G401.6 (cell line): ENCODE measurements at regions not wholly inside any gene's neighbourhood (a gene's known extent, or its start where the extent isn't known, plus 50 kb on each side); places are given as distances from the start of the nearest gene placed in this dataset.

ENCODE experiments used
- FAIRE-seq: peaks from 2 replicates; lab custom pipeline; 2012; peaks lifted over from hg19 to GRCh38; lab: Jason Lieb, UNC

DNA sequence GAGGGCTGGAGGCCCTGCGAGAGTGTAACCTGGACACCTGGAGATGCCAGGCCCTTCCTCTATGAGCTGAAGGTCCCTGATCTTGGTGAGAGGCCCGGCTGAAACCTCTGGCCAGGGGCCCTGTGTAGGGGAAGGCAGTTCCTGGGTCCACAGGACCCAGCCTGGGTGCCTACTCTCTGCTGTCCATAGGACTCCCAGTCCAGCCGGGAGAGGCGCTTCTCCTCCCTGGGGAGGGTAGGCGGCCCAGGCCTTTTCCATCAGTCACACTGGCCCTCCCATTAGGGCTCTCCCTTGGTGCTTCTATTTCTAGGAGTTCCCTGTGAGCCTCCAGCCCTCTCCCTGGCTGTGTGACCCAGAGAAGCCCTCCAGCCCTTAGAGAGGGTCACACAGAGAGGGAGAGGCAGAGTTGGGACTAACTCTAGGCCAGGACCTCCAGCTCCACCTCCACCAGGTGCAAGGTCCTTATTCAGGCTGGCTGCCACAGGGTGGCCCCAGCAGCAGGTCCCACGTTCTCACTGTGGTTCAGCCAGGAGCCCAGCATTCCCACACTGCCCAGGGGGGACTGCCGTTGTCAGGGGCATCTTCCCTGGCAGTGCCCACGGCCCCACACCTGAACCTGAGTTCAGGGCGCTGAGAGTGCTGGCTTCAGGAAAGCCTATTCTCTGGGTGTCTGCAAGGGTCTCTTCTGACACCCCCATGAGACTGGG lies 146.8 kb downstream of the SMAD6 start:
- no peak for FAIRE-seq

DNA sequence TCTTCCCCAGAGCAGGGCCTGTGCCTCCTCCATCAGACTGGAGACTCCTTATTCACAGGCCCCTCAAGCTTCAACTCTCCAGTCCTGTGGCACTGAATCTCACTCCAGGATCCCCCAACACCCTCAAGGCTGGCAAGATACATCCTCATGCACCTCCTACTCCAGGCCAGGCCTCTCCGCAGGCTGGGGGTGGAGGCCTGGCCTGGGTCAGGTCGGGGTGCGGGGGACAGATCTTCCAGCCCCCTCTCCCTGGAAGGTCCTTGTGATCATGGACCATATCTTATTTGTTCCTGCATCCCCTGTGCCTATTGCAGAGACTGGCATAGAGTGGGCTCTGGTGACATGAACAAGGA lies 147.3 kb downstream of the SMAD6 start:
- FAIRE-seq = no peak

DNA sequence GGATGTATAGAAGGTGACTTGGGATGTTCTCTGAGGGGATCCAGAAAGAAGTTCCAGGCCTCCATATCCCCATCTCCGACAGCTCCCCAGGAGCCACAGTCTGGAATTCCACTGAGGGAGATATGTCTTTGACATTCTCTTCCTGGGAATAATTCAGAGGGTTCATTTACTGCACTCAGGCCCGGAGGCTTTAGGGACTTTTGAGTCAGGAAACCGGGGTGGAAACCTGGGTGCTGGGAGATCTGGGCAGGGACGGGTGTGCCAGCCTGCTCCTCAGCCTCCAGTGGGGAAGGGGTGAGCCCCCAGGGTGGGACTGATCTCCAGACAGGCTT lies 147.7 kb downstream of the SMAD6 start:
- FAIRE-seq = no peak

DNA sequence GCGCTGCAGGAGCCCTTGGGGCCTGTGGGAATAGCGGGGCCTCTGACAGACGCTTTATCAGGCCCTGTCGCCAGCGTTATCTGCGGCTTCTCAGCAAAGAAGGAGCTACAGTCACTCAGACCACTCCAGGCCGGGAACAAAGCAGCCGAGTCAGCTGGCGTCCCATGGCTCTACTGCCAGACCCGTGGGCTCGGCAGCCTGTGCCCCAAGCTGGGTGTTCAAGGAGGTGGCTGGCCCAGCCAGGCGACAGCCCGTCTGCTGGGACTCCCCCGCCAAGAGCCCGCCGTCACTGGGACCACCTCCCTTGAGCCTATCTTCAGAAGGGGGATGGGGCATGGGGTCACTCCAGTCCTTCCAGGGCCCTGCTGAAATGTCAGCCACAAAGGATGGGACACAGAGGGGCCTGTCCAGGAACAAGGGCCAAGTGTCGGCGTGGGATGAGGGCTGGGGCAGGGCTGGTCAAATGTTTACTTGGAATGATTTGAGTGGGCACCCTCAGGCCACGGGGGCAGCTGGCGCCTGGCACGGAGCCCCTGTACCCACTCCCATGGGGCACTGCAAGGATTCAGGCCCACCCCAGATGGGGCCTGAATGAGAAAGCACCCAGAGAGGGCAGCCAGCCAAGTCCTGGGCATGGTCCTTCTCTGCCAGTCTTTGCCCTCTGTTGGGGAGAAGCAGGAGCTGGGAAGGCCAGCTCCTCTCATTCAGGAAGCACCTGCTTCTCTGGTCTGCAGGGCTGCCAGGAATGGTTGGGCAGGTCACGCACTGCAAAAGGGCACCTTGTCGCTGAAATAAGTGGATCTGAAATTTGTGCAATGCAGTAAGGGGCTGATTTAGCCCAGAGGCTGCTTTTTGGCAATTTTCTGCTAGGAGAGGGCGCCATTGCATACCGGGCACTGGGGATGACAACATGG lies 148.3 kb downstream of the SMAD6 start:
- FAIRE-seq = no peak

DNA sequence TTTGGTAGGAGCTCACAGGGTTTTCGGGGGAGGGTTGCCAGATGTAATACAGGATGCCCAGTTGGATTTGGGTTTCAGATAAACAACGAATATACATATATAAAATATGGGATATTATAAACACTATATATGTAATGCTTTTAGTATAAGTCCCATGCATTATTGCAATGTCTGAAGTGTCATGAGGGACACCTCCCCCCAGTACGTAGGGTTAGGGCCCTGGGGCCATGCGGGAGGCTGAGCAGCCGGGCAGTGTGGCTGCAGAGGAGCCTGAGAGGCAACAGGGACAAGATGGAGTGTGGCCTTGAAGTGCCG lies 148.9 kb downstream of the SMAD6 start:
- no peak for FAIRE-seq

DNA sequence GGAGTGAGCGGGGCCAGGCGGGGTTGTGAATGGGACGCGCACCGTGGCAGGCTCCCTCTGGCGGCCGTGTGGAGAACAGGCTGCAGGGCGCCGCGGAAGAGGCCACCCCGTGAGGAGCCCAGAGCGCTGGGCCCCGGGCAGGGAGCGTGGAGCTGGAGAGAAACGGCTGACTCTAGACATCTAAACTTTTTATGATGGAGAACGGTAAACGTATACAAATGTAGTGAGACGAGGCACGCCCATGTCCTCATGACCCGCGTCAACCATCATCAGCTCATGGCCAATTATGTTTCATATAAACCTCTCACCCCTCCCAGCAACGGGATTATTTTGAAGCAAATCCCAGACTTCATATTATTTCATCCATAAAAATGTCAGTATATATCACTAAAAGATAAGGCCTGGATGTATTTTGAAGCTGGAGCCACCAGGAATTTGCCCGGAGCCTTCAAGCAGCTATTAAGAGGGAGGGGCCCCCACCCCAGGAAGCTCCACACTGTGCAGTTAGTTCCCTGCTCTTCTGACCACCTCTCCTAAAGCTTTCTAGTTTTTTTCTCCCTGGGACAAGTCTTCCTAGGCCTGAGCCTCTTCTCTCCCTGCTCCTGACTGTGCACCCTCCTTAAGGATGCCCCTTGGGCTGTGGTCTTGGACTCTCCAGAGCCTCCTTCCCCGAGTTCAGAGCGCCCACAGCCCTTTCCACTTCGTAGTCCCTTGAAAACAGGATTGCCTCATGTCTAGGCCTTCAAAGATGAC lies 149.5 kb downstream of the SMAD6 start:
- FAIRE-seq = peak; percentile 95

DNA sequence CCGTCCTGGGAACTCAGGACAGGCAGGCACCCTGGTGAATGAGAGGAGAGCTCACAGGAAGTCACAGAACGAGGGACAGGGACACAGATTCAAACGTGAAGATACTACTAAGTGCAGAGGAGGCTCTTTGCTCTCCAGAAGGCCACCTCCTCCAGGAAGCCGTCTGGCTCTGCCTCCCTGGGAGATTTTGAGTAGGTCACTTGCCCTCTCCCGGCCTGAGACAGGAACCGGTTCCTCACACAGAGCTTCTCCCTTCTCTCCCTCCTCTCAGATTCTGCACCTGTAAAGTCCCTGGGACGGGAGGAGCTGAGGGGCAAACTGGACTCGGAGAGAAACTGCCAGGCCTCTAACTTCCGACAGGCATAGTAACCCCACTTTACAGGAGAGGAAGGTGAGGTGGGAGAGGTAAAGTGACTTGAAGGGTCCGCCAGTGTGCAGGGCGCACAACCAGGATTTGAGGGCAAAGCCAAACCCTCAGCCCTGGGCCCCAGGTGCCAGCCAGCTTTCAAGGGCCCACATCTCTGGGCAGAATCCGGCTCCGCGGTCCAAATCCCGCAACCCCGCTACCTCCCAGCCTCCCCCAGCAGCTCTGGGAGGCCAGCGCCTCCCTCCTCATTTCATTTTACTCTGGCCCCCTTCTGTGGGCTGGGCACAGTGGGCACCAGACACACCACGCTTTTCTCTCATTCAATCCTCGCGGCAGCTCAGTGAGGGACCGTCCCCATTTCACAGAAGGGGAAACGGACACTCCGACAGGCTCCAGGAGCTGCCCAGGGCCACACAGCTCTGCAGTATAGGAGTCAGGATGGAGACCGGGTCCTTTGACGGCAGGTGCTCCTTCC lies 150.2 kb downstream of the SMAD6 start:
- FAIRE-seq = no peak

DNA sequence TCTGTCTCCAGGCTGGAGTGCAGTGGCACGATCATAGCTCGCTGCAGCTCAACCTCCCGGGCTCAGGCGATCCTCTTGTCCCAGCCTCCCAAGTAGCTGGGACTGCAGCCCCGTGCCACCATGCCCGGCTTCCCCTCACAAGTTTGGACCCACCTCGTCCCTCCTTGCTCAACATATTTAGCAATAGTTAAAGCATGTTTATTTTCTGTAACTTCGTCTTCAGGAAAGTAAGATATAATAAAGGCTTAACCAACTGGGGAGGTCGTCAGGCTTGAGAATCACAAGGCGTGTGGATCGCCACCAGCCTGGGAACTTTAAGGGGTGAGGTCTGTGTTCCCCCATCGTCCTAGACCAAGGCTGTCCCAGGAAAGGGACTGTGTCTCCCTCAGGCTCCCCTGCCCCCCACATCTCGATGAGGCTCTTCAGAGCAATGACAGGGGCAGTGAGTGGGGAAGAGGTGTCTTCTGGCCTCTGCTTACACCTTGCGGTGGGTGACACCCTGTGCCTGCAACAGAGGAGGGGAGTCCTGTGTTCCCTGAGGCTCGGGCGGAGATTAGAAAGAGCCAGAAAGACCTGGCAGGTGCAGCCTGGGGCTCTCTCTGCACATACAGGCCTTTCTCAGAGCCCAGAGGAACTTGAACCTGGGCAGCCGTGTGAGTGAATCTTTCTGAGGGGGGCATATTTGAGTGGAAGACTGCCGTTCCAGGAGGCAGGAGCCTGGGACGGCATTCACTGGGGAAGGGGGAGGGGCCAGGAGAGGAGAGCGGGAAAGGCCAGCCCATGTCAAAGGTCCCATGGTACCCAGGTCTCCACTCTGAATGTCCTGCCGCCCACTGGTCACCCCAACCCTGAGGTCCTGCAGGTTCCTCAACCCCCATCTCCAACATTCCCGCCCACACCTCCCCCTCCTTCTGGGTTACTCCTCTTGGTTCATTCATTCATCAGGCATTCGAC lies 152.3 kb downstream of the SMAD6 start:
- FAIRE-seq = no peak

DNA sequence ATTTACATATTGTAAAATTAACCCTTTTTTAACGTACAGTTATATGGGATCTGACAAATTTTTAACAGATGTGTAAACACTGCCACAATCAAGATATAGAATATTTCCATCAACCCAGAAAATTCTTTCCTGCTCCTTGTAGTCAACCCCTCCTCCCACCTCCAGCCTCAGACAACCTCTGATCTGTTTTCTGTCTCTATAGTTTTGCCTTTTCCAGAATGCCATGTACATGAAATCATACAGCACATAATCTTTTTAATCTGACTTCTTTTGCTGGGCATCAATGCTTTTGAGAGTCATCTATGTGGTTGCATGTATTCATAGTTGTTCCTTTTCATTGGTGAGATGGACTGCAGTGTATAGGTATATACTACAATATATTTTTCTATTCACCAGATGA lies 153.0 kb downstream of the SMAD6 start:
- FAIRE-seq = no peak

DNA sequence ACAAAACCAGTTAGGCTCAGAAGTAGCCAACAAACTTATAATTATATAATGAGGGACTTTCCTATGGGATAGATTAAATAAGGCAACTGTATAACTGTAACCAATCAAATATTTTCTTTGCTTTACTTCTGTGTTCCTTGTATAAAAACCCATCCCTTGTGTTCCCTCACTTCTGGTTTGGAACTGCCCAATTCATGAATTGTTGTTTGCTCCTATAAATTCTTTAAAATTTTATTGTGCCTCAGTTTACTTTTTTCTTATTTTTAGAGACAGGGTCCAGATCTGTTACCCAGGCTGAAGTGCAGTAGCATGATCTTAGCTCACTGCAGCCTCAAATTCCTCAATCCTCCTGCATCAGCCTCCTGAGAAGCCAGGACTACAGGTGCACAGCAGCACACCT lies 155.7 kb downstream of the SMAD6 start:
- FAIRE-seq = no peak

DNA sequence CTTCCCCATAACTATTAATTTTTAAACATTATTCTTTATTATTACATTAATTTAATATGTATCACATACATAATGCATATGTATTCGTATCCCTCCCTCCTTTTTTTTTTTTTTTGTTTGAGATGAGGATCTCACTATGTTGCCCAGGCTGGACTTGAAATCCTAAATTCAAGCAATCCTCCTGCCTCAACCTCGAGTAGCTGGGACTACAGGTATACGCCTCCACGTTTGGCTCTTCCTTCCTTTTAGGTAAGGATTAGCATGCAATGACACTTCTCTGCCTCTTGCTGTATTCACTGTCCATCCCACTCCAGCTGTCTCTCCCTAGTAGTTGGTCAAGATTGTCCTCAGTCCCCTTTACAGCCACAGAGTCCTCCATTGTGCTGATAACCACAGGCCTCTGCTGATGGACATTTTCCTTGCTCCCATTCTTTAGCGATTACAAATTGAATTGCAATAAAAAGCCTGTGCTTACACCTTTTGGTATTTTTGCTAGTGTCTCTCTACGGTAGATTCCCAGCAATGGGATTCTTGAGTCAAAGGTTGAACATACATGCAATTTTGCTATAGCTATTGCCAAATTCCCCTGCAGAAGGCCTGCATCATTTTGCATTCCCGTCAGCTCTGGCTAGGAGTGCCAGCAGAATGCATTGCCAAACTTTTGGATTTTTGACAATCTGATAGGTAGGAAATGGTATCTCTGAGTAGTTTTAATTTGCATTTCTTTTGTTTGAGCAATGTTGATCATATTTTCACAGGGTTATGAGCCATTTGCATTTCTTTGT lies 156.6 kb downstream of the SMAD6 start:
- no peak for FAIRE-seq

DNA sequence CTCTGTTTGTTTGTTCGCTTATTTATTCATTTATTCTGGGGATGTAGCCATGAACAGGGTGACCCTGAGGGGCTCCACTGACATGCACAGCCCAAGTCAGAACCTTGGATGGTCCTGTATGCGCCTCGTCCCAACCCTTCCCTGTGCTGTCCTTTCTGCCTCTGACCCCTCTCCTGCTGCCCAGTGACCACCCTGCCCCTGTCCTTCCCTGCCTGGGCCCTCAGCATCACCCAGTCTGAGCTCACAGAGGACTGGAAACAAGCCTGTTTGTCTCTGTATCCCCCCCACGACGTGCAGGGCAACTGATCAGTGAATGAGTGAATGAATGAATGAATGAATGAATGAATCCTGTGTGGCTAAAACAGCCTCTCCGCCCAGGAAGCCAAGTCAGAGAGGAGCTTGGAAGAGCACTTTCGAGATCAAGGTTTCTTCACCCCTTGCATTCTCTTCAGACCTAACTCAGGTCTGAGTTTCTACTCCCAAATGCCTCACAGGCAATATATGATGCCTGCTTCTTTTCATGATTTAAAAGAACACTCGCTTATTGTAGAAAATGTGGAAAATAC lies 157.7 kb downstream of the SMAD6 start:
- FAIRE-seq = no peak

DNA sequence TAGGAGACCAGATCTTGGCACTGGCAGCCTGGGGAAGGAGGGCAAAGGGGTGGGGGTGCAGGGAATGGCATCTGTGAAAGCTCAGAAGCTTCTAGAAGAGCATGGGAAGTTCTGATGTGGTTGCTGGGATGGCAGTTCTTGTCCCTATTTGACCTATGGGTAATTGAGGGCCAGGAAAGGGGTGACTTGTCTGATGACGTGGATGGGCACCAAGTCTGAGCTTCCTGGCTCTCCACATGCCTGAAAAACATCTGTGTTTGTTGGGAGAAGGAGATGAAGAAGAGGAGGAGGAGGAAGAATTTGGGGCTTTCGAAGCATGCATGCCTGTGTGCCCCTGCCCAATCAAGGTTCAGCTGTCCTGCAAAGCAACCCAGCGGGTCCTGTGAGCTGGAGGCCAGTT lies 158.8 kb downstream of the SMAD6 start:
- no peak for FAIRE-seq

DNA sequence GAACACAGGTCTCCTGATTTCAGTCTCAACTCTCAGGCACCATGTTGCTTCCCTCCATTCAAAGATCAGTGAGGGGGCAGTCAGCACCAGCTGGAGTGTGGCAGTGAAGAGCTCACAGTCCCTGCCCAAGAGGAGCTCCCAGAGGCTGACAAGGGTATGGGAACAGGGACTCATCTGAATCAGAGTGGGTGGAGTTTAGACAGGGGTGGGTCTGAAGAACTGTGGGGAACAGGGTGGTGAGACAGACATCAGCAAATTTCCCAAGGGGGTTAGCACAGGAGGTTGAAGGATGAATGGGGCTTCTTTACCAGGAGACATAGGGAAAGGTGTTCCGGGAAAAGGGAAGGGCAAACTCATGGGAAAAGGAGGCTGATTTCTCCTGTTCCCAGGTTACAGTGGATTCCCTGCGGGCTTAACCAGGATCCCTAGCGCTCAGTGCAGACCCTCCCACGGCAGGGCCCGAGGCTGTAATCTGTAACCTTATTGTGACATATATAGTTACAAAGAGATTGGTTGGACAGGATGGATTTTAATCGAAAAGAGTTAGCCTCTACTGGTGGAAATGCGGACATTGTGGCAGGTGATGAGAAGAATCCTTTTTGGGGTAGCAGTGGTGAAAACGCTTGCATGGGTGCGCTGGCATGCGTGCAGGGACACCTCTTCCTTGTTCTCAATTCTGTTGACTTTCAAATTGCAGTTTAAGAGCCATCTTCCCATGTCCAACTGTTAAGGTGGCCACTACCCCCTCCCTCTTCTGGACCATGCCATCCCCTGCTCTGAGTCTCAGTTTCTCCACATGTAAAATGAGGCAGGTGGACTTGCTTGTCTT lies 160.3 kb downstream of the SMAD6 start:
- FAIRE-seq = no peak

DNA sequence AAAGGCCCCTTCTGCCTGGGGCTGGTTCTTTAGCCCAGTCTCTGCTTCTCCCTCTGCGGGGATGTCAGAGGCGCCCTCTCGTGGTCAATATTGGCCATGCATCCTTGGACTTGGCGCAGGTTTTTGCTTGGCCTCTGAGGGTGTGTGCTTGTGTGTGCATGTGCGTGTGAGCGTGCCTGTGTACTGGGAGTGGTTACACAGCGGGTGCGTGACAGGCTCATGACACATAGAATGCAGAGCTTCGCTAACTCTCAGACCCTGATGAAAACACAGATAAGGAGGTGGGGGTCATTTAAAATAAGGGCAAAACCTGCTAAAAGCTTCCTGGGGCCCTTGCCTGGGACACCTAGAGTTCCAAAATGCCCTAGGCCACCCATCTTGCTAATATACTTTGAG lies 160.9 kb downstream of the SMAD6 start:
- peak; percentile 81 for FAIRE-seq

DNA sequence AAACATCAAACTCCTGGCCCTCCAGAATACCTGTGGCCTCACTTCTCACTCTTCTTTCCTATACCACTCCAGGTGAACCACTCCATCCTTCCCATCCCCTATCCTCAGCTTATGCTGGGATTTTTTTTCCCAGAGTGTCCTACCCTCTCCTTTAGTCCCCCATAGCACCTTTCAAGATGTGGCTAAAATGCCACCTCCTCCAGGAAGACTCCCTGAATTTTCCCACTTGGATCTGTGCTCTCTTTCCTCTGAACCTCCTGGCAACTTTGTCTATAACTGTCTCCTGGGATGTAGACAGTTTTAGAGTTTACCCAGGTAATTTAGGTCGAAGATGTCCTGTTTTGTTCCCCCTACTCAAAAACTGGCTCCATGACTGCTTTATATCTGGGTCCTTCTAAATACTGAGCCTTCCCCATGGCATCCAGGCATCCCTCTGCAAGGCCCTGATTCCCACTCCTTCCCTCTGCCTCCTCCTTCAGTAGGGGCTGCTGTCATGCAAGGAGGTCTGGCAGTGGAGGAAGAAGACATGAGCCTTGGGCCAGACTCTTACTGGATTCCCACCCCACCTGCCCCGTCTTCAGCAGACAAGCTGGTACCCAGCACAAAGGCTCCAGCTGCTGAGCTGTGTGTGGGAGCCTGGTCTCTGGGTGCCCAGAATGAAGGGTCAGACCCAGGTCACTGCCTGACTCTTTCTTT lies 161.5 kb downstream of the SMAD6 start:
- no peak for FAIRE-seq

DNA sequence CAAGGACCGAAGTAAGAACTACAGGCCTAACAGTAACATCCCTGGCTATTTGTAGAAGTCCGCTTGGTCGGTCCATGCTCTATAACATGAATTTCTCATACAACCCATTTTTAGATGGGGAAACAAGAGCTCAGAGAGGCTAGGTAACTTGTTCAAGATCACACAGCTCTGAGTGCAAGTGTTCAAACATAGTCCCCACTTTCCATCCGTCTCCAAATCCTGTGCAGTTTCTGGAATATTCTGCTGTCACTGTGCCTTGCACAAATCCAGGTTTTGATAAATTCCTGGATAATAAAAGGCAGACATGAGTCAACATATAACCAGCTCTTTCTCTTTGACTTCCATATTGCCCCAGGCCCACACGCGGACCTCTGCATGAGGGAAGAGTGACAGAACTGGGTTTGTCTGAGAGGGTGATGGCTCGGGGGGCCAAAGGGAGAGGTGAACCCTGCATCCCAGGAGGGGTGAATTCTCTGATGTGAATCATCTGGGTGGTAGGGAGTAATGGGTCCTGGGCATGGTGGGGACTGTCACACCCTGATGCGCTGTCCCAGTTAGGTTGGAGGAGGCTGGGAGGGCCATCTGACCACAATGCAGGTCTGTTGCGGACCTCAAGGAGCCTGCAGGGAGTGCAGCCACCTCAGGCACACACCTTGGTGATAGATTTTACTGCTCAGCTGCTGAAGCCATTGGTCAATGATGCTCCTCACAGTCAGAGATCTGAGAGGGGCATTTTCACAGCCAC lies 162.2 kb downstream of the SMAD6 start:
- no peak for FAIRE-seq

DNA sequence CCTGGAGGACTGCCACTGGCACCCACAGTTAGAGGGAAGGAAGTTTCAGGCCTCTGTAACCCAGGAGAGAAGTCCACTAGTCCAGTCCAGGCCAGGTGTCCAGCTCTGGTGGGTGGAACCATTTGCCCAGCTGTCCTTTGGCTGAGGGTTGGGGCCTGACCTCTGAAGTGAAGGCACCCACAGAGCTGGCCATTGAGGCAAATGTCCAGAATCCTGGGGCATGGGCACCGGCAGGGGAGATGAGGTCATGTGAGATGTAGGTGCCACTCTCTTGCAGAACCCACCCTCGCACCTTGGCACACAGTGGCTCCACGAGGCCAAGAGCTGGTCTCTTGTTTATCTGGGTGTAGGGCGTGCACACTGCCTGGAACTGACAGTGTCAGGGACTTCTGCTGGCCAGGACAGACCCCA lies 162.8 kb downstream of the SMAD6 start:
- no peak for FAIRE-seq
